OCI-LY3 (cell line): ENCODE measurements at regions not wholly inside any gene's neighbourhood (a gene's known extent, or its start where the extent isn't known, plus 50 kb on each side); places are given as distances from the start of the nearest gene placed in this dataset.
"Not testable (repeated sequence)": the region's sequence is repeated elsewhere in the genome, so short reads cannot be mapped to it uniquely, and the experiment has no call there.

ENCODE experiments used
- CTCF ChIP-seq: fragments of 200-600, 300-600 bp; sonication (generic); IDR thresholded peaks from 2 replicates; pipeline ENCODE4 v1.5.1; 2014; ENCODE audit warnings: antibody characterized with exemption, low read length, low read depth
- EZH2phosphoT487 ChIP-seq: fragments of 200-600 bp; shearing (Covaris generic); IDR thresholded peaks from 2 replicates; pipeline ENCODE4 v1.6.1; 2018; ENCODE audit warnings: antibody characterized with exemption, mixed run types, low read depth

GRCh38 chr1:146307632-146308031, 78.8 kb upstream of the NOTCH2NLA start:
- TF ChIP-seq CTCF, EZH2phosphoT487: not testable (repeated sequence)
